Endothelial cell of umbilical vein (primary cell): ENCODE measurements at regions not wholly inside any gene's neighbourhood (a gene's known extent, or its start where the extent isn't known, plus 50 kb on each side); places are given as distances from the start of the nearest gene placed in this dataset.

Experiments used
- BruUV-seq: library from RNA; stranded (reverse); fragments of 400-500 nt; replicated peaks from 2 replicates; lab custom pipeline; 2021; lab: Mats Ljungman, UMichigan
- CTCF ChIA-PET: fragments of 300-600, 350-600 bp; sonication (Branson Sonifier 250); formaldehyde crosslinking; loops from one replicate; lab custom pipeline; 2021; ENCODE audit warnings: antibody characterized with exemption, inconsistent platforms; lab: Charles Lee
- POLR2A ChIA-PET: fragments of 300-600, 350-600 bp; sonication (Branson Sonifier 250); formaldehyde crosslinking; loops from one replicate; lab custom pipeline; 2021; ENCODE audit warnings: antibody characterized with exemption, inconsistent platforms; lab: Charles Lee
- DNase-seq: peaks from one replicate; pipeline ENCODE4 v3.0.0-alpha.2; 2011; ENCODE audit warnings: low read depth, low spot score
- FAIRE-seq: peaks from 2 replicates; lab custom pipeline; 2011; peaks lifted over from hg19 to GRCh38; lab: Jason Lieb, UNC
- H2AFZ ChIP-seq: 2 replicates; pipeline ENCODE4 v1.6.0; 2012; ENCODE audit warnings: low read depth, low read length, control low read depth, inconsistent platforms
- H3K27ac ChIP-seq: 2 replicates; pipeline ENCODE4 v1.5.1; 2011; ENCODE audit warnings: low read depth, mild to moderate bottlenecking, control low read depth, low read length, moderate library complexity; ENCODE audit not compliant: insufficient read depth
- H3K27me3 ChIP-seq, 2 experiments: 2 replicates each; pipeline versions ENCODE4 v1.6.0 to v1.6.1; 2011; ENCODE audit warnings: low read length in 2 of 2, mixed read lengths in 1 of 2; ENCODE audit not compliant: control insufficient read depth in 2 of 2, insufficient read depth in 2 of 2
- H3K36me3 ChIP-seq, 2 experiments: 2 replicates in 1 of 2; 3 replicates in 1 of 2; pipeline ENCODE4 v1.5.1; 2011; ENCODE audit warnings: low read length in 2 of 2, mild to moderate bottlenecking in 1 of 2, moderate library complexity in 1 of 2; ENCODE audit not compliant: control insufficient read depth in 2 of 2, insufficient read depth in 2 of 2; ENCODE audit errors: extremely low read depth in 1 of 2
- H3K4me1 ChIP-seq: 3 replicates; pipeline ENCODE4 v1.5.1; 2011; ENCODE audit warnings: mild to moderate bottlenecking, low read length; ENCODE audit not compliant: control insufficient read depth, insufficient read depth; ENCODE audit errors: extremely low read depth
- H3K4me2 ChIP-seq: 2 replicates; pipeline ENCODE4 v1.6.1; 2011; ENCODE audit warnings: low read length, control low read depth, mixed read lengths; ENCODE audit not compliant: insufficient read depth
- H3K4me3 ChIP-seq, 3 experiments: fragments of 200-600 bp in 1 of 3; sonication (generic), shearing (Covaris generic) in 1 of 3; replicated peaks in 1 of 3; 2 replicates each; pipeline ENCODE4 v1.5.1; 2011 to 2016; ENCODE audit warnings: control low read depth in 3 of 3, low read length in 3 of 3, mild to moderate bottlenecking in 2 of 3, inconsistent platforms in 1 of 3, low read depth in 1 of 3, moderate library complexity in 1 of 3; ENCODE audit not compliant: insufficient read depth in 1 of 3
- H3K79me2 ChIP-seq: 2 replicates; pipeline ENCODE4 v1.6.0; 2012; ENCODE audit warnings: low read length, inconsistent platforms; ENCODE audit not compliant: control insufficient read depth, insufficient read depth
- H3K9ac ChIP-seq: replicated peaks from 2 replicates; pipeline ENCODE3; 2011; ENCODE audit warnings: low read length, control low read depth; ENCODE audit not compliant: insufficient read depth; ENCODE audit errors: extremely low read depth
- H3K9me1 ChIP-seq: replicated peaks from 3 replicates; pipeline ENCODE4 v1.6.0; 2011; ENCODE audit warnings: mild to moderate bottlenecking, low read length; ENCODE audit not compliant: control insufficient read depth, insufficient read depth; ENCODE audit errors: extremely low read depth
- H3K9me3 ChIP-seq: replicated peaks from 2 replicates; pipeline ENCODE4 v1.5.1; 2012; ENCODE audit warnings: low read length, inconsistent platforms; ENCODE audit not compliant: control insufficient read depth, insufficient read depth
- H4K20me1 ChIP-seq: replicated peaks from 2 replicates; pipeline ENCODE3; 2011; ENCODE audit warnings: mild to moderate bottlenecking, low read length; ENCODE audit not compliant: control insufficient read depth, insufficient read depth; ENCODE audit errors: extremely low read depth
- CTCF ChIP-seq, 2 donors: IDR thresholded peaks; 1 replicate in 1 of 2; 2 replicates in 1 of 2; pipeline ENCODE4 v1.5.1; 2011; ENCODE audit warnings: low read length in 2 of 2, mild to moderate bottlenecking in 2 of 2, moderate library complexity in 2 of 2, control low read depth in 1 of 2, inconsistent platforms in 1 of 2, low read depth in 1 of 2; ENCODE audit not compliant: insufficient read depth in 1 of 2; ENCODE audit errors: extremely low read depth in 1 of 2
- EZH2 ChIP-seq: IDR thresholded peaks from 2 replicates; pipeline ENCODE4 v1.6.1; 2012; ENCODE audit warnings: borderline replicate concordance, low read depth, mild to moderate bottlenecking, moderate library complexity, low read length, inconsistent platforms; ENCODE audit not compliant: severe bottlenecking
- FOS ChIP-seq: IDR thresholded peaks from 2 replicates; pipeline ENCODE4 v1.6.1; 2011; ENCODE audit warnings: mild to moderate bottlenecking, low read length, moderate library complexity, borderline replicate concordance; ENCODE audit not compliant: insufficient read depth
- GATA2 ChIP-seq: IDR thresholded peaks from 2 replicates; pipeline ENCODE4 v1.7.0; 2011; ENCODE audit warnings: low read depth, mild to moderate bottlenecking, moderate library complexity, mixed read lengths, low read length; ENCODE audit not compliant: insufficient read length, insufficient read depth
- JUN ChIP-seq: IDR thresholded peaks from 2 replicates; pipeline ENCODE4 v1.6.1; 2011; ENCODE audit warnings: borderline replicate concordance, low read depth; ENCODE audit not compliant: insufficient read length, insufficient read depth
- MAX ChIP-seq: IDR thresholded peaks from 2 replicates; pipeline ENCODE4 v1.6.1; 2011; ENCODE audit not compliant: insufficient read depth, insufficient read length
- MYC ChIP-seq: IDR thresholded peaks from one replicate; pipeline ENCODE4 v1.6.1; 2011; ENCODE audit warnings: mild to moderate bottlenecking, low read depth, low read length
- POLR2A ChIP-seq: IDR thresholded peaks from 2 replicates; pipeline ENCODE4 v1.6.1; 2012; ENCODE audit warnings: low read depth, mild to moderate bottlenecking, control low read depth, low read length
- POLR2AphosphoS5 ChIP-seq: IDR thresholded peaks from 2 replicates; pipeline ENCODE4 v1.6.1; 2012; ENCODE audit warnings: low read depth, mild to moderate bottlenecking, control low read depth, low read length, moderate library complexity; ENCODE audit not compliant: insufficient read depth
- dilution Hi-C: fragments of 300-500 bp; cut with MboI; formaldehyde crosslinking; loops from one replicate; pipeline ENCODE4 v1.15.0; 2019; ENCODE audit warnings: low sequenced_read_pairs; ENCODE audit not compliant: extremely low pct_ligation_motif_present
- intact Hi-C: fragments of 100-400 bp; cut with micrococcal nuclease; formaldehyde crosslinking; loops from one replicate; pipeline ENCODE4 v1.10.0; 2022

- no peak overlapping the region for H3K27ac ChIP-seq
- BruUV-seq: no TSS peak
- no peaks in the 10 kb centered on the region for H3K4me1 ChIP-seq
- no peak overlapping the region for H3K4me2 ChIP-seq
- no peaks in the 10 kb centered on the region for H3K27me3 ChIP-seq
- ChIA-PET CTCF (no interaction called here), POLR2A (no interaction called here)
- H4K20me1 ChIP-seq: no peaks in the 10 kb centered on the region
- no peaks in the 10 kb centered on the region for H3K36me3 ChIP-seq
- H3K79me2 ChIP-seq: no peaks in the 10 kb centered on the region
- H3K9ac ChIP-seq: no peak overlapping the region
- FAIRE-seq: no peak
- dilution Hi-C loops: no loop called here
- intact Hi-C loops: no loop called here
- no peaks in the 10 kb centered on the region for H3K9me1 ChIP-seq
- TF ChIP-seq EZH2: no peak
- no peak for TF ChIP-seq JUN
- no peak for TF ChIP-seq MAX
- no peak for TF ChIP-seq POLR2A
- no peak for TF ChIP-seq CTCF (IDR thresholded peaks at IDR 0.05; ENCODE audit: extremely low read depth in 1 of 2, insufficient read depth in 1 of 2, low read depth in 1 of 2, low read length in 2 of 2)
- TF ChIP-seq FOS: no peak
- no peak for TF ChIP-seq MYC
- TF ChIP-seq POLR2AphosphoS5: no peak
- TF ChIP-seq GATA2: no peak
- H3K9me3 ChIP-seq: no peaks in the 10 kb centered on the region
- H3K4me3 ChIP-seq: no peak overlapping the region
- DNase-seq: no peak
- no peak overlapping the region for H2AFZ ChIP-seq
Measured at GRCh38 chr10:108249940-108250339, 1085.4 kb upstream of the SORCS1 start.
